HEK293 (cell line): ENCODE measurements at regions not wholly inside any gene's neighbourhood (a gene's known extent, or its start where the extent isn't known, plus 50 kb on each side); places are given as distances from the start of the nearest gene placed in this dataset.

ENCODE experiments used
- CTCF ChIA-PET: fragments of 350-600 bp; formaldehyde crosslinking; extraction: SDS; loops from one replicate; lab custom pipeline; 2021; ENCODE audit warnings: antibody characterized with exemption; lab: Yijun Ruan, JAX
- POLR2A ChIA-PET: fragments of 300-600 bp; formaldehyde crosslinking; extraction: SDS; loops from one replicate; lab custom pipeline; 2020; ENCODE audit warnings: antibody characterized with exemption, inconsistent platforms; lab: Yijun Ruan, JAX
- H3K27ac ChIP-seq: fragments of 200-500 bp; sonication (Bioruptor generic); 2 replicates; pipeline ENCODE4 v1.5.1; 2014; ENCODE audit warnings: low read depth, low read length, control low read depth, inconsistent platforms; ENCODE audit errors: extremely low read depth
- H3K36me3 ChIP-seq, 2 experiments: fragments of 200-500 bp in 1 of 2; sonication (Bioruptor generic) in 1 of 2; 1 replicate in 1 of 2; 2 replicates in 1 of 2; pipeline ENCODE4 v1.5.1; 2014 to 2017; ENCODE audit warnings: inconsistent platforms in 2 of 2, low read length in 2 of 2; ENCODE audit not compliant: control insufficient read depth in 2 of 2, insufficient read depth in 1 of 2
- H3K4me1 ChIP-seq: fragments of 200-500 bp; sonication (Bioruptor generic); 2 replicates; pipeline ENCODE4 v1.5.1; 2014; ENCODE audit warnings: mild to moderate bottlenecking, low read length, inconsistent platforms; ENCODE audit not compliant: control insufficient read depth, insufficient read depth
- H3K4me3 ChIP-seq: 2 replicates; pipeline ENCODE4 v1.5.1; 2011; ENCODE audit warnings: low read depth, mild to moderate bottlenecking, control low read depth, low read length, moderate library complexity
- H3K9me3 ChIP-seq: fragments of 200-500 bp; sonication (Bioruptor generic); 2 replicates; pipeline ENCODE4 v1.5.1; 2014; ENCODE audit warnings: low read depth, low read length, inconsistent platforms; ENCODE audit not compliant: control insufficient read depth, insufficient read depth
- EGR2 ChIP-seq: fragments of 450-650 bp; formaldehyde crosslinking; IDR thresholded peaks from 2 replicates; pipeline ENCODE4 v1.5.1; 2016; ENCODE audit warnings: low read depth, missing biosample characterization, missing genetic modification characterization
- FEZF1 ChIP-seq: fragments of 450-650 bp; formaldehyde crosslinking; IDR thresholded peaks from 2 replicates; pipeline ENCODE4 v1.5.1; 2016; ENCODE audit warnings: missing biosample characterization, missing genetic modification characterization
- GLI2 ChIP-seq: fragments of 450-650 bp; formaldehyde crosslinking; IDR thresholded peaks from 2 replicates; pipeline ENCODE4; 2017; ENCODE audit warnings: missing biosample characterization, missing genetic modification characterization, low read depth, borderline replicate concordance
- GLIS2 ChIP-seq: fragments of 450-650 bp; formaldehyde crosslinking; IDR thresholded peaks from 2 replicates; pipeline ENCODE4 v1.5.1; 2016; ENCODE audit warnings: missing biosample characterization, missing genetic modification characterization
- HOXA7 ChIP-seq: sonication (generic); formaldehyde crosslinking; IDR thresholded peaks from 2 replicates; pipeline ENCODE4 v1.8.1; 2022; ENCODE audit warnings: missing genetic modification reagents, borderline replicate concordance
- OSR2 ChIP-seq: fragments of 450-650 bp; formaldehyde crosslinking; IDR thresholded peaks from 2 replicates; pipeline ENCODE4 v1.5.1; 2016; ENCODE audit warnings: missing biosample characterization, missing genetic modification characterization
- PBX3 ChIP-seq: sonication (generic); formaldehyde crosslinking; IDR thresholded peaks from 2 replicates; pipeline ENCODE4 v1.8.1; 2022; ENCODE audit warnings: mild to moderate bottlenecking, moderate library complexity, missing genetic modification reagents
- SETDB1 ChIP-seq: IDR thresholded peaks from one replicate; pipeline ENCODE4 v1.6.1; 2017; ENCODE audit warnings: mild to moderate bottlenecking, low read length, moderate library complexity, mixed read lengths; ENCODE audit not compliant: insufficient read length
- SP7 ChIP-seq: fragments of 450-650 bp; formaldehyde crosslinking; IDR thresholded peaks from 2 replicates; pipeline ENCODE4 v1.5.1; 2016; ENCODE audit warnings: missing biosample characterization, missing genetic modification characterization
- ZBTB10 ChIP-seq: fragments of 450-650 bp; formaldehyde crosslinking; IDR thresholded peaks from 2 replicates; pipeline ENCODE4 v1.5.1; 2016; ENCODE audit warnings: missing biosample characterization, missing genetic modification characterization
- ZEB2 ChIP-seq: fragments of 450-650 bp; formaldehyde crosslinking; IDR thresholded peaks from 2 replicates; pipeline ENCODE4 v1.5.1; 2016; ENCODE audit warnings: missing biosample characterization, missing genetic modification characterization
- ZFHX2 ChIP-seq: fragments of 450-650 bp; formaldehyde crosslinking; conservative IDR thresholded peaks from 2 replicates; pipeline ENCODE4 v1.5.1; 2016; ENCODE audit warnings: missing biosample characterization, missing genetic modification characterization
- ZNF23 ChIP-seq: fragments of 450-650 bp; formaldehyde crosslinking; IDR thresholded peaks from 2 replicates; pipeline ENCODE4 v1.5.1; 2016; ENCODE audit warnings: missing biosample characterization, missing genetic modification characterization, borderline replicate concordance
- ZNF274 ChIP-seq, 2 experiments: fragments of 200-500 bp in 1 of 2; fragments of 450-650 bp in 1 of 2; sonication (Bioruptor generic) in 1 of 2; formaldehyde crosslinking in 1 of 2; IDR thresholded peaks; 2 replicates each; pipeline versions ENCODE4 v1.5.1 to v1.6.1; 2014 to 2016; ENCODE audit warnings: borderline replicate concordance in 1 of 2, inconsistent platforms in 1 of 2, low read length in 1 of 2, missing biosample characterization in 1 of 2, missing genetic modification characterization in 1 of 2
- ZNF324 ChIP-seq: fragments of 450-650 bp; formaldehyde crosslinking; IDR thresholded peaks from 2 replicates; pipeline ENCODE4 v1.5.1; 2016; ENCODE audit warnings: missing biosample characterization, missing genetic modification characterization
- ZNF398 ChIP-seq: fragments of 450-650 bp; formaldehyde crosslinking; IDR thresholded peaks from 2 replicates; pipeline ENCODE4 v1.5.1; 2017; ENCODE audit warnings: missing biosample characterization, missing genetic modification characterization
- ZNF423 ChIP-seq: fragments of 450-650 bp; formaldehyde crosslinking; IDR thresholded peaks from 2 replicates; pipeline ENCODE4 v1.5.1; 2016; ENCODE audit warnings: missing biosample characterization, missing genetic modification characterization
- ZNF629 ChIP-seq: fragments of 450-650 bp; formaldehyde crosslinking; IDR thresholded peaks from 2 replicates; pipeline ENCODE4 v1.5.1; 2017; ENCODE audit warnings: missing biosample characterization, missing genetic modification characterization
- ZXDB ChIP-seq: fragments of 450-650 bp; formaldehyde crosslinking; IDR thresholded peaks from 2 replicates; pipeline ENCODE4 v1.5.1; 2016; ENCODE audit warnings: missing biosample characterization, missing genetic modification characterization

- H3K4me1 ChIP-seq, result peaks cover 10% of the 10 kb centered on the region; the same call in 1 of the 2 replicates
- TF ChIP-seq SP7 (tag by site-specific recombination) (no peak), PBX3 (CRISPR knock-in tag) (no peak), EGR2 (tag by site-specific recombination) (peak; percentile 48; the same call in 1 of the 2 replicates), ZFHX2 (tag by site-specific recombination) (peak; percentile 37)
- TF ChIP-seq, all 188 proteins: peak for 2
- POLR2A ChIA-PET, result no interaction called here
- Histone ChIP-seq H3K27ac (no peak overlapping the region), H3K9me3 (no peaks in the 10 kb centered on the region), H3K36me3 (no peaks in the 10 kb centered on the region), H3K4me3 (no peak overlapping the region)
- CTCF ChIA-PET, result interaction anchor here (0.7 to 18.8 kb wide), 30 partner anchors 10 to 555 kb away, joined by 3 to 489 read pairs (median 5); no protein-coding TSS in a partner anchor
Measured at GRCh38 chr5:148734518-148734917, 80.2 kb upstream of the HTR4 start.

- Histone ChIP-seq H3K4me1 (peaks cover 10% of the 10 kb centered on the region; the same call in 1 of the 2 replicates), H3K9me3 (no peaks in the 10 kb centered on the region), H3K4me3 (no peak overlapping the region), H3K36me3 (no peaks in the 10 kb centered on the region), H3K27ac (no peak overlapping the region)
- TF ChIP-seq ZNF274 (IDR thresholded peaks at IDR 0.05; ENCODE audit: low read length) (no peak), ZNF274 (tag by site-specific recombination; IDR thresholded peaks at IDR 0.05; ENCODE audit: borderline replicate concordance) (no peak), ZNF629 (tag by site-specific recombination) (no peak), OSR2 (peak; percentile 42; the same call in 1 of the 2 replicates), SETDB1 (no peak), GLI2 (tag by site-specific recombination) (no peak), ZNF423 (tag by site-specific recombination) (no peak), ZNF324 (tag by site-specific recombination) (no peak), ZNF398 (tag by site-specific recombination) (no peak), ZBTB10 (tag by site-specific recombination) (no peak), ZEB2 (tag by site-specific recombination) (no peak), HOXA7 (CRISPR knock-in tag) (no peak), ZNF23 (no peak), GLIS2 (tag by site-specific recombination) (no peak), FEZF1 (tag by site-specific recombination) (peak; percentile 36), ZXDB (tag by site-specific recombination) (no peak)
- POLR2A ChIA-PET, result no interaction called here
- CTCF ChIA-PET, result interaction anchor here (1.0 to 18.8 kb wide), 14 partner anchors 9 to 707 kb away, joined by 3 to 489 read pairs (median 8); no protein-coding TSS in a partner anchor
Measured at GRCh38 chr5:148735301-148735835, 81.0 kb upstream of the HTR4 start.
